SK-N-SH (cell line): ENCODE measurements at regions not wholly inside any gene's neighbourhood (a gene's known extent, or its start where the extent isn't known, plus 50 kb on each side); places are given as distances from the start of the nearest gene placed in this dataset.

Experiments used
- CTCF ChIA-PET: fragments of 300-600, 350-600 bp; formaldehyde crosslinking; extraction: SDS; loops from one replicate; lab custom pipeline; 2021; lab: Yijun Ruan, JAX
- POLR2A ChIA-PET: fragments of 350-600 bp; sonication (Branson Sonifier 250); formaldehyde crosslinking; extraction: SDS; loops from one replicate; lab custom pipeline; 2020; ENCODE audit warnings: antibody characterized with exemption, inconsistent platforms; lab: Yijun Ruan, JAX
- DNase-seq: peaks from one replicate; pipeline ENCODE4 v3.0.0; 2012
- H2AFZ ChIP-seq: fragments of 200-600 bp; sonication (generic); 2 replicates; pipeline ENCODE4 v1.8.1; 2016; ENCODE audit warnings: antibody characterized with exemption, mild to moderate bottlenecking, low read depth
- H3F3A ChIP-seq: fragments of 200-600 bp; sonication (generic); replicated peaks from 2 replicates; pipeline ENCODE3; 2016; ENCODE audit warnings: antibody characterized with exemption, mild to moderate bottlenecking; ENCODE audit not compliant: insufficient read depth
- H3K27ac ChIP-seq, 2 experiments: fragments of 200-500 bp in 1 of 2; fragments of 200-600 bp in 1 of 2; sonication (Bioruptor generic) in 1 of 2; sonication (generic), shearing (Covaris generic) in 1 of 2; 2 replicates each; pipeline versions ENCODE4 v1.5.1 to v1.6.1; 2014 to 2016; ENCODE audit warnings: low read depth in 2 of 2, inconsistent platforms in 1 of 2, low read length in 1 of 2, mild to moderate bottlenecking in 1 of 2, mixed read lengths in 1 of 2
- H3K27me3 ChIP-seq: fragments of 200-600 bp; sonication (generic), shearing (Covaris generic); 2 replicates; pipeline ENCODE4 v1.6.1; 2016; ENCODE audit warnings: mixed run types; ENCODE audit not compliant: insufficient read depth
- H3K36me3 ChIP-seq, 2 experiments: fragments of 200-500 bp in 1 of 2; fragments of 200-600 bp in 1 of 2; sonication (Bioruptor generic) in 1 of 2; sonication (generic) in 1 of 2; replicated peaks in 1 of 2; 2 replicates each; pipeline versions ENCODE3 to v1.5.1; 2014 to 2016; ENCODE audit warnings: low read length in 1 of 2, mild to moderate bottlenecking in 1 of 2; ENCODE audit not compliant: insufficient read depth in 2 of 2, control insufficient read depth in 1 of 2
- H3K4me1 ChIP-seq, 2 experiments: fragments of 200-500 bp in 1 of 2; fragments of 200-600 bp in 1 of 2; sonication (Bioruptor generic) in 1 of 2; sonication (generic), shearing (Covaris generic) in 1 of 2; 2 replicates each; pipeline versions ENCODE4 v1.5.1 to v1.6.1; 2014 to 2016; ENCODE audit warnings: low read depth in 1 of 2, low read length in 1 of 2, mixed run types in 1 of 2; ENCODE audit not compliant: insufficient read depth in 2 of 2, control insufficient read depth in 1 of 2
- H3K4me2 ChIP-seq: fragments of 200-600 bp; sonication (generic), shearing (Covaris generic); 2 replicates; pipeline ENCODE4 v1.6.1; 2017; ENCODE audit warnings: mixed run types
- H3K4me3 ChIP-seq, 2 experiments: fragments of 200-500 bp in 1 of 2; fragments of 200-600 bp in 1 of 2; sonication (Bioruptor generic) in 1 of 2; sonication (generic), shearing (Covaris generic) in 1 of 2; 2 replicates each; pipeline versions ENCODE4 v1.5.1 to v1.8.1; 2014 to 2016; ENCODE audit warnings: low read depth in 2 of 2, inconsistent platforms in 1 of 2, low read length in 1 of 2, mild to moderate bottlenecking in 1 of 2, mixed read lengths in 1 of 2, moderate library complexity in 1 of 2
- H3K79me2 ChIP-seq: fragments of 200-600 bp; sonication (generic); 2 replicates; pipeline ENCODE4 v1.8.1; 2017; ENCODE audit warnings: mild to moderate bottlenecking; ENCODE audit not compliant: insufficient read depth
- H3K9ac ChIP-seq: fragments of 200-600 bp; sonication (generic); 2 replicates; pipeline ENCODE4 v1.6.1; 2017; ENCODE audit warnings: mixed run types
- H3K9me2 ChIP-seq: fragments of 200-600 bp; sonication (generic); 2 replicates; pipeline ENCODE4 v1.6.1; 2017; ENCODE audit warnings: mixed run types
- H3K9me3 ChIP-seq: fragments of 200-600 bp; sonication (generic); 2 replicates; pipeline ENCODE4 v1.6.1; 2017; ENCODE audit warnings: mixed run types, mild to moderate bottlenecking, moderate library complexity
- H4K20me1 ChIP-seq: fragments of 200-600 bp; sonication (generic); 2 replicates; pipeline ENCODE4 v1.6.1; 2017; ENCODE audit warnings: mild to moderate bottlenecking, mixed run types; ENCODE audit not compliant: insufficient read depth
- EP300 ChIP-seq, 2 experiments: IDR thresholded peaks; 2 replicates each; pipeline versions ENCODE4 v1.4.0 to v1.6.1; 2012; ENCODE audit warnings: borderline replicate concordance in 1 of 2, low read depth in 1 of 2, low read length in 1 of 2
- FOXJ3 ChIP-seq: sonication (generic); formaldehyde crosslinking; IDR thresholded peaks from 2 replicates; pipeline ENCODE4 v1.5.1; 2020; ENCODE audit warnings: mild to moderate bottlenecking, missing genetic modification reagents
- MEF2A ChIP-seq: IDR thresholded peaks from 2 replicates; pipeline ENCODE4 v1.4.0; 2012; ENCODE audit warnings: low read depth, borderline replicate concordance
- REST ChIP-seq: IDR thresholded peaks from 2 replicates; pipeline ENCODE4 v1.6.1; 2012; ENCODE audit warnings: mild to moderate bottlenecking, low read depth, low read length, moderate library complexity
- RFX5 ChIP-seq: IDR thresholded peaks from 2 replicates; pipeline ENCODE4 v1.6.1; 2012; ENCODE audit warnings: mild to moderate bottlenecking, improper control_type of control experiment, low read length
- TEAD4 ChIP-seq: IDR thresholded peaks from 2 replicates; pipeline ENCODE4 v1.4.0; 2012; ENCODE audit warnings: mild to moderate bottlenecking, borderline replicate concordance; ENCODE audit not compliant: insufficient read depth
- USF1 ChIP-seq: IDR thresholded peaks from 2 replicates; pipeline ENCODE4 v1.4.0; 2012; ENCODE audit warnings: low read depth, borderline replicate concordance
- USF2 ChIP-seq: fragments of 150-350 bp; IDR thresholded peaks from 2 replicates; pipeline ENCODE4 v1.6.1; 2017; ENCODE audit warnings: antibody characterized with exemption, low read length, low read depth, borderline replicate concordance
- ZBTB33 ChIP-seq: IDR thresholded peaks from 2 replicates; pipeline ENCODE4 v1.4.0; 2012; ENCODE audit warnings: low read depth, borderline replicate concordance
- WGBS: methylation state at CpG from one replicate; pipeline ENCODE4 v1.1.6; 2017; ENCODE audit warnings: low lambda C conversion rate; 5-methylcytosine and 5-hydroxymethylcytosine counted together
- TF ChIP-seq, protein P1 (sequence below): fragments of 200-600 bp; sonication (generic); IDR thresholded peaks from 2 replicates; pipeline ENCODE4 v1.6.1; 2017; ENCODE audit warnings: antibody characterized with exemption, mild to moderate bottlenecking, moderate library complexity

- TF ChIP-seq, protein P1, sequence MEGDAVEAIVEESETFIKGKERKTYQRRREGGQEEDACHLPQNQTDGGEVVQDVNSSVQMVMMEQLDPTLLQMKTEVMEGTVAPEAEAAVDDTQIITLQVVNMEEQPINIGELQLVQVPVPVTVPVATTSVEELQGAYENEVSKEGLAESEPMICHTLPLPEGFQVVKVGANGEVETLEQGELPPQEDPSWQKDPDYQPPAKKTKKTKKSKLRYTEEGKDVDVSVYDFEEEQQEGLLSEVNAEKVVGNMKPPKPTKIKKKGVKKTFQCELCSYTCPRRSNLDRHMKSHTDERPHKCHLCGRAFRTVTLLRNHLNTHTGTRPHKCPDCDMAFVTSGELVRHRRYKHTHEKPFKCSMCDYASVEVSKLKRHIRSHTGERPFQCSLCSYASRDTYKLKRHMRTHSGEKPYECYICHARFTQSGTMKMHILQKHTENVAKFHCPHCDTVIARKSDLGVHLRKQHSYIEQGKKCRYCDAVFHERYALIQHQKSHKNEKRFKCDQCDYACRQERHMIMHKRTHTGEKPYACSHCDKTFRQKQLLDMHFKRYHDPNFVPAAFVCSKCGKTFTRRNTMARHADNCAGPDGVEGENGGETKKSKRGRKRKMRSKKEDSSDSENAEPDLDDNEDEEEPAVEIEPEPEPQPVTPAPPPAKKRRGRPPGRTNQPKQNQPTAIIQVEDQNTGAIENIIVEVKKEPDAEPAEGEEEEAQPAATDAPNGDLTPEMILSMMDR, result peak; percentile 86
- TF ChIP-seq REST (no peak), RFX5 (peak; percentile 79), TEAD4 (no peak), USF2 (no peak), FOXJ3 (CRISPR knock-in tag) (no peak), USF1 (no peak)
Observed at GRCh38 chr4:121252224-121252806, 88.2 kb upstream of the TNIP3 start (continued).

DNA sequence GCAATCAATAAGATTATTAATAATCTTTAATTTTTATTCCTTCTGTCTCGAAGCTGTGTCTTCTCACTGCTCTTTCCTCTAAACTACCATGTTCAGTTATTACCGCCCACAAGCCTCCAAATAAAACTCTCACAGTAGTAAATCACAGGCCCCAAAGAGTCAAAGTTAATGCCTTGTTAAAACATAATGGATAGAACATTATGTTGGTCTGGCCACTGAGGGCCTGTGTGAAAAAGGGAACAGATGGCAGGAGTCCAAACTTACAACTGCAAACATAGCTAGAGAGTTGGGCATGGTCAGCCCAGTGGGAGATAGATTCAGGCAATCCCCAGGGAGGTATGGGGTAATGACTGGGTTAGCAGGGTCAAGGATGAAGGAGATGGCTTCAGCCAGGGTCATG, 84.6 kb upstream of the TNIP3 start:
- Histone ChIP-seq H3F3A (no peaks in the 10 kb centered on the region), H3K4me1 (no peaks in the 10 kb centered on the region), H3K27me3 (no peaks in the 10 kb centered on the region; the same call in 1 of the 2 replicates), H4K20me1 (no peaks in the 10 kb centered on the region), H3K79me2 (no peaks in the 10 kb centered on the region), H3K9me2 (no peaks in the 10 kb centered on the region), H3K9me3 (no peaks in the 10 kb centered on the region), H3K4me3 (no peak overlapping the region), H3K9ac (no peak overlapping the region), H3K36me3 (no peaks in the 10 kb centered on the region), H3K27ac (no peak overlapping the region), H2AFZ (no peak overlapping the region), H3K4me2 (no peak overlapping the region)
- POLR2A ChIA-PET, result no interaction called here
- TF ChIP-seq ZBTB33 (no peak), EP300 (IDR thresholded peaks at IDR 0.05; ENCODE audit: borderline replicate concordance in 1 of 2, low read depth in 1 of 2, low read length in 1 of 2) (no peak), MEF2A (no peak)
- CTCF ChIA-PET, result interaction anchor here (0.9 to 6.8 kb wide), 4 partner anchors 27 to 1178 kb away, joined by 3 to 45 read pairs (median 4); no protein-coding TSS in a partner anchor
- no peak for DNase-seq
- WGBS, result 17% methylated on average over 2 of the region's 2 CpGs
